A673 (cell line): ENCODE measurements at regions not wholly inside any gene's neighbourhood (a gene's known extent, or its start where the extent isn't known, plus 50 kb on each side); places are given as distances from the start of the nearest gene placed in this dataset.

Source experiments
- BruUV-seq: library from RNA; stranded (reverse); fragments of 400-500 nt; replicated peaks from 2 replicates; lab custom pipeline; 2021; lab: Mats Ljungman, UMichigan
- CTCF ChIA-PET: fragments of 300-600 bp; sonication (Branson Sonifier 250); formaldehyde crosslinking; loops from one replicate; lab custom pipeline; 2022; ENCODE audit warnings: antibody characterized with exemption; lab: Charles Lee
- POLR2A ChIA-PET: fragments of 300-600 bp; sonication (Branson Sonifier 250); formaldehyde crosslinking; loops from one replicate; lab custom pipeline; 2022; ENCODE audit warnings: antibody characterized with exemption; ENCODE audit not compliant: low non-redundant PET; lab: Charles Lee
- DNase-seq: peaks from one replicate; pipeline ENCODE4 v3.0.0-alpha.2; 2015; ENCODE audit warnings: low spot score
- H3K27ac ChIP-seq: fragments of 200-600 bp; sonication (generic); 2 replicates; pipeline ENCODE4 v1.5.1; 2016; ENCODE audit warnings: mixed run types, low read depth, mild to moderate bottlenecking, mixed read lengths, antibody characterized with exemption, low read length; ENCODE audit not compliant: poor library complexity, severe bottlenecking
- H3K27me3 ChIP-seq: fragments of 200-600 bp; sonication (generic); replicated peaks from 2 replicates; pipeline ENCODE4 v1.6.1; 2017; ENCODE audit warnings: mixed run types, low read depth, mild to moderate bottlenecking, mixed read lengths, antibody characterized with exemption, low read length; ENCODE audit not compliant: insufficient read depth, poor library complexity
- H3K36me3 ChIP-seq: fragments of 200-600 bp; sonication (generic); 2 replicates; pipeline ENCODE4 v1.6.1; 2016; ENCODE audit warnings: mixed run types, mild to moderate bottlenecking, mixed read lengths, antibody characterized with exemption, low read length; ENCODE audit not compliant: insufficient read depth, poor library complexity, severe bottlenecking
- H3K4me1 ChIP-seq: fragments of 200-600 bp; sonication (generic); 2 replicates; pipeline ENCODE4 v1.6.1; 2017; ENCODE audit warnings: mixed run types, mild to moderate bottlenecking, mixed read lengths, antibody characterized with exemption, low read length; ENCODE audit not compliant: insufficient read depth, poor library complexity, severe bottlenecking
- H3K4me3 ChIP-seq: fragments of 200-600 bp; sonication (generic); 2 replicates; pipeline ENCODE4 v1.5.1; 2016; ENCODE audit warnings: low read depth, mixed run types, mild to moderate bottlenecking, mixed read lengths, low read length; ENCODE audit not compliant: poor library complexity, severe bottlenecking
- H3K9me3 ChIP-seq: fragments of 200-600 bp; sonication (generic); 2 replicates; pipeline ENCODE4 v1.6.1; 2016; ENCODE audit warnings: mixed run types, low read depth, mild to moderate bottlenecking, mixed read lengths, antibody characterized with exemption, low read length; ENCODE audit not compliant: poor library complexity, severe bottlenecking
- CTCF ChIP-seq: fragments of 300-800, 200-600 bp; sonication (generic); conservative IDR thresholded peaks from 2 replicates; pipeline ENCODE4 v1.5.1; 2017; ENCODE audit warnings: low read depth, mild to moderate bottlenecking, antibody characterized with exemption, low read length, moderate library complexity, mixed read lengths
- EZH2 ChIP-seq: fragments of 200-600 bp; sonication (generic); IDR thresholded peaks from 2 replicates; pipeline ENCODE4 v1.6.1; 2017; ENCODE audit warnings: borderline replicate concordance, low read depth, mild to moderate bottlenecking, mixed read lengths, antibody characterized with exemption, low read length; ENCODE audit not compliant: poor library complexity, severe bottlenecking
- intact Hi-C: fragments of 100-400 bp; cut with micrococcal nuclease; formaldehyde crosslinking; loops from one replicate; pipeline ENCODE4 v1.10.0; 2022; ENCODE audit not compliant: unreplicated experiment

DNA sequence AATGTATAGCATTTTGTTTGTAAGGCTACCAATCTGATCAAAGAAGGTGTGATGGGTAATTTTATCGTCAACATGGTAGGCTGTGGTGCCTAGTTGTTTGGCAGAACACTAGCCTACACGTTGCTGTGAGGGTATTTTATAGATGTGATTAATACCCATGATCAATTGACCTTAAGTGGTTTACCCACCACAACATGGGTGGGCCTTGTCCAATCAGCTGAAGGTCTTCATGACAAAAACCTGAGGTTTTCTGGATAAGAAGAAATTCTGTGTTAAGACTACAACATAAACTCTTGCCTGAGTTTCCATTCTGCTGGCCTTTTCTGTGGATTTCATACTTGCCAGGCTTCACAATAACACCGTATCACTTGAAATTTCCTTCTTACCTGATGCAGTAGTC is 131.8 kb upstream of the PPP1R3A start:
- intact Hi-C loops = no loop called here
- CTCF ChIA-PET = no interaction called here
- DNase-seq = no peak

GRCh38 chr7:114048386-114049235 is 129.8 kb upstream of the PPP1R3A start:
- Histone ChIP-seq H3K27ac (no peak overlapping the region), H3K9me3 (no peaks in the 10 kb centered on the region), H3K36me3 (no peaks in the 10 kb centered on the region), H3K27me3 (no peaks in the 10 kb centered on the region), H3K4me3 (peak overlapping the region; percentile 31), H3K4me1 (no peaks in the 10 kb centered on the region)
- intact Hi-C loops = no loop called here
- POLR2A ChIA-PET = interaction anchor here (0.7 kb wide), 1 partner anchor 48 kb away, joined by 3 read pairs; no protein-coding TSS in a partner anchor
- BruUV-seq = no TSS peak
- peak; percentile 6 for DNase-seq
- CTCF ChIA-PET = no interaction called here
- TF ChIP-seq CTCF (no peak), EZH2 (no peak)

More for the DNA sequence above, 131.8 kb upstream of the PPP1R3A start:
- BruUV-seq = no TSS peak
- H3K27ac ChIP-seq = no peak overlapping the region
- no peaks in the 10 kb centered on the region for H3K9me3 ChIP-seq
- H3K4me3 ChIP-seq = no peak overlapping the region
- H3K36me3 ChIP-seq = no peaks in the 10 kb centered on the region
- TF ChIP-seq EZH2 (no peak), CTCF (no peak)
- H3K27me3 ChIP-seq = no peaks in the 10 kb centered on the region
- no peaks in the 10 kb centered on the region for H3K4me1 ChIP-seq
- POLR2A ChIA-PET = no interaction called here

DNA sequence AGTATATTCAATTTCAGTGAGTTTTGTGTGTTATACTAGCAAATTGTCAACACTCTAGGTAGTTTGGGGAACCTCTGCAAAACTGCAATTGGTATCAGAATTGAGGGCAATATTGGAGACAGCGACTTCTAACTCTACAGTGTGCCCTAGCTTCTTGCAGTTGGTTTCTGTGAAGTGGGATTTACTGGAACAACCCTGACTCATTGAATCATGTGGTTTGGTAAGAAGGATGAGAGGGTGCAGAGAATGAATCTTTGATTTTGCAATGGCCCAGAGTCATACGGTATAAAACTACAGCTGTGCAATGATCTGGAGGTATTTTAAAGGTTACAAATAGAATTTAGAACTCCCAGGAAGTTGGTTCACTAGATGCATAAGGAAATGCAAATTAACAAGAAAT is 129.1 kb upstream of the PPP1R3A start:
- ChIA-PET CTCF (no interaction called here), POLR2A (interaction anchor here (0.7 kb wide), 1 partner anchor 49 kb away, joined by 3 read pairs; no protein-coding TSS in a partner anchor)
- Histone ChIP-seq H3K4me1 (no peaks in the 10 kb centered on the region), H3K4me3 (peak overlapping the region; percentile 31), H3K36me3 (no peaks in the 10 kb centered on the region), H3K27ac (no peak overlapping the region), H3K9me3 (no peaks in the 10 kb centered on the region), H3K27me3 (no peaks in the 10 kb centered on the region)
- BruUV-seq = no TSS peak
- no peak for TF ChIP-seq CTCF
- TF ChIP-seq EZH2 = no peak
- DNase-seq = no peak
- intact Hi-C loops = no loop called here
